OCI-M2 (cell line): ENCODE measurements at regions not wholly inside any gene's neighbourhood (a gene's known extent, or its start where the extent isn't known, plus 50 kb on each side); places are given as distances from the start of the nearest gene placed in this dataset.
"Not testable (repeated sequence)": the region's sequence is repeated elsewhere in the genome, so short reads cannot be mapped to it uniquely, and the experiment has no call there.

ENCODE experiments used
- DNase-seq: peaks from one replicate; lab custom pipeline; 2025; ENCODE audit not compliant: unreplicated experiment; lab: John Stamatoyannopoulos, UW

DNA sequence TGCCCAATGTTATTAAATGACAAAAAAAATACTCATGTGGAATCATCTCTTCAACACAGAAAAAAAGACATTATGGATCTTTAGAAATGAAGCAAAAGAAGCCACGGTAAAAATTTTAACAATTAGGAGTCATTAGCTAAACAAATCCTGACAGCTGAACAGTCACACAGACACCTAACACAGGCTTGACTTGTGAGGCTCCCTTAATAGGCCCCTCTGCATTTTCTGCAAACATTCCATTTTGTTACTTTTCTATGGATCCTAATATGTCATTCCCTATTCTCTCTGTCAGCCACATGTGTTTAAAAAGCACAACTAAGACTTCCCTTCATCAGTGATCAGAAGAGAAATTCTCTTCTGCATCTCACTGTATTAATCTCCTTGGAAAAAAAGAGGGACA is 1331.5 kb downstream of the CDH8 start:
- DNase-seq = no peak

DNA sequence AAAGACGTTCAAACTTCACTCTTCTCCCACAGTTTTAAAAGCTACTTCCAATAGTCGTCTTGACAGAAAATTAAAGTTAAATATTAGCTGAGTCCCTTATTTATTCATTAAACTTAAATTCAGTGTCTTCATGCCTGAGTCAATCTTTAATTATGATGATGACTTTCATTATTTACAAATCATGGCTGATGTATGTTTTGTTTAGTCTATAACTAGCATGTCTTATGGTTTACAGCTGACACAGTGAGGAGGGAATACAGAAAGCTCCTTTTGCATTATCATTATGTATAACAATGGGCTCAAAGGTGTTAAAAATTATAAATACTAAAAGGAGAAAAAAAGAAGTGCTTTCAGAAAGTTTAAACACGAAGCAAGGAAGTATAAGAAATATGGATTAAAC is 1333.1 kb downstream of the CDH8 start:
- no peak for DNase-seq

DNA sequence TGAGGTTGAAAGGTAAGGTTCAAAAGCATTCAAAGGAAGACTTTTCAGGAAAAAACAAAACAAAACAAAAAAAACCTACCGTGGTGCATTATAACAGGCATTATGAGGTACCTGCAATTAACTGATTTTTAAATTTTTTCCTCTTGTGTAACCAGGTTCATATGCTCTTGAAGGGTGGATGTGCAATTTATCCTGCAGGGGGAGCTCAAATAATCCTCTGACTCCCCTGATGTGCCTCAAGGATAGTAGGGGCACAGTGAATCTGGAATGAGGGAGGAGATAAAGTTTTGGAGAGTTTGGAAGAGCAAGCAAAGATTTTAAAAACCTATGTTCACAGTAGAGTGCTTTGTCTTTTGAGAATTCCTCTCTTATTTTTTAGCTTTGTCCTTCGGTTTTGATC is 1349.4 kb downstream of the CDH8 start:
- no peak for DNase-seq

DNA sequence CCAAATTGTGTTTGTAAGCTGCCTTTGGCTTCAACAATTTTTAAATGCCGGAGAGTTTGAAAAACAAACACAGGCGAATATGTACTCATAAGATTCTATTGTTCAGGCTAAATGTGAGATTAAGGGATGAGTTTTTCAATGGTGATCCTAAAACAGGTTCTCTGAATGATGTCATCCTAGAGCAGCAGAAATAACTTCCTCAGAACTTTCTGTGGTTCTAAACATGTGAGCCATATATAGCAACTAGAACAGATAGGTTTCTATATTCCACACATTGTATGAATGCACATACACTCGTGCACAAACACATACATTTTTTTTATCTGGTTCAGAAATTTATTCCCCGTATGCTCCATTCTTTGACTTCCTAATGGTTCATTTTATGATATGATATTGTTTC is 1352.2 kb downstream of the CDH8 start:
- no peak for DNase-seq

DNA sequence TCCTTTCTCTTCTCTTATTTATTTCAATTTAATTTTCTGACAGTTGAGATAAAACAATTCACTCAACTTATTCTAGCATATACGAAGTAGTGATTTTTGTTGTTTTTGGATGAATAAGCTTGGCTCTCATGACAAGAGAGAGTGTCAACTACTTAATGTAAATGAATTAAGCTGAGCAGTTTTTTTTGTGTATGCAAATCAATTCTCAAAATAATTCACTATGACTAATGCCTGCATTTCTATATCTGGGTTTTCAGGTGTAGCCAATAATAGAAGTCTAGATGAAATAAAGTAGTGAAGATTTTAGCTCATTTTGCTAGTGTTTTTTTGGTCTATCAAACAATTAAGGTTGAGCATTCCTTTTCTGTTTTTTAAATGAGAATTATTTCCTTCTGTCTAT is 1354.0 kb downstream of the CDH8 start:
- DNase-seq = no peak

DNA sequence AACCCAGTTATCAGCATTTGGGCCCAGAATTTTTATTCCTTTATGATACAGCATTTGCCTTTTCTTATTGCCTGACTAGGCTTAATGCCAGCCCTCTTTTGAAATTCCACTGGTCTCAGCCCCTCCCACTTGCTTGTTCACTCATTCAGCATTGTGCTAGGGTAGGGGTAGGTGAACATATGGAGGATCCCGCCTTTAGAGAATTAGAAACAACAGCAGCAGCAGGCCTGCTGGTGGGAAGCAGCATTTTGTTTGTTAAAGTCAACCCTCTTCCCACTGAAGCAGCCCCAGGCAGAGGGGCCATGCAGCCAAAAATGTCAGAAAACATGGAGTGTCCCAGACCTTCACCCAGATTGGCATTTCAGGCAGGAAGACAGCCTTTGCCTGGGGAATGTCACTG is 1355.2 kb downstream of the CDH8 start:
- DNase-seq = no peak

DNA sequence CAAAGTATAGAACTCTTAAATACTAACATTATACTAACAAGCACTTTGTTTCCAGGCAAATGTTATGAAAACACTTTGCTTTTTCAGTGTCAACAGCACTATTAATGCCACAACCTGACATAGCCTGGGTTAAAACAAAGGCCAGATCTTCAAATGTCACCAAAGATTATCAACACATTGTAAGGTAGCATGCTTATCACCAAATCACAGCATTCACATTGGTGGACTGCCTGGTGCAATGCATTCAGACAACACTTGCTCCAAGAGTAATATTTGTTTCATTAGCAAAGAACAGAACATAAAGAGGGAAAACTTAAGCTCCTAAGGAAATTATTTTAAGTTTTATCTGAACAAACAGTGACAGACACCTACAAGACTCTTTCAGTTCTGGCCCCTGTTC is 1361.2 kb downstream of the CDH8 start:
- DNase-seq = no peak

DNA sequence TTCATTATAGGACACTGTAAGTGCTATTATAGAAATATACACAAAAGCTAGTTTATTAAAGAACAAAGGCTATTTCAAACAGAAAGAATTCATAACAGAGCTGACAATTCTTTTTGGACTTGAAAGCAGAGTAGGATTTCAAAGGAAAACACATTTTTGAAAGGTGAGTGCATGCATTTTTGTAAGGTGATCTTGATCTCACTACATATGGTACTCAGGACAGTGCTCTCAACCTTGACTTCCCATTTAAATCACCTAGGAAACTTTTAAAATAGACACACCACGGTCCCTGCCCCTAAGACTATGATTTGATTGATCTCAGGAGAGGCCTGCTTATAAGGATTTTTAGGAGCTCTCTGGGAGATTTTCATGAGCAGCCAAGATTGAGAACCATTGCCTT is 1362.0 kb downstream of the CDH8 start:
- no peak for DNase-seq

DNA sequence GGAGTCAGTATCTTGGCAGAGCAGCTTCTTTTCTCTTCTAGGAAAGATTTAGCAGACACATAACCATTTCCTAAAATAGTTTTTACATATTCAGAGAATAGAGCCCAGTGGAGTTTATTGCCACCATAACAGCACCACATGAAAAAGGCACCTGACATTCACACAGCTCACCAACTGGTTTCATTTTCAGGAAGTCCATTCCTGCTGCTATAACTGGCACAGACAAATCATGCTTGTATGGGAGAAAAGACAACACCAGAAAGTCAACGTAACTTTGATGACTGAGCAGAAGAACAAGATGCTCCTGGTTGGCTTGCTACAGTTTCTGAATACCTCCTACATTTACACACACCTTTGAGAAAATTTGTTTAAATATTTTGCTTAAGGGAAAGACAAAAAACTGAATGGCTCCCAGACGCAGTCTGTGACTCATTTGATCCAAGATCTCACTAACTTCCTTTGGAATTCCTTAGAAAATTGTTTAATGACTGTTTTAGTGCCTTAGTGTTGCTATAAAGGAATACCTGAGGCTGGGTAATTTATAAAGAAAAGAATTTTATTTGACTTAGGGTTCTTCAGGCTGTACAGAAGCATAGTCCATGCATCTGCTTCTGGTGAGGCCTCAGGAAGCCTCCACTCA is 1380.6 kb downstream of the CDH8 start:
- DNase-seq = no peak

DNA sequence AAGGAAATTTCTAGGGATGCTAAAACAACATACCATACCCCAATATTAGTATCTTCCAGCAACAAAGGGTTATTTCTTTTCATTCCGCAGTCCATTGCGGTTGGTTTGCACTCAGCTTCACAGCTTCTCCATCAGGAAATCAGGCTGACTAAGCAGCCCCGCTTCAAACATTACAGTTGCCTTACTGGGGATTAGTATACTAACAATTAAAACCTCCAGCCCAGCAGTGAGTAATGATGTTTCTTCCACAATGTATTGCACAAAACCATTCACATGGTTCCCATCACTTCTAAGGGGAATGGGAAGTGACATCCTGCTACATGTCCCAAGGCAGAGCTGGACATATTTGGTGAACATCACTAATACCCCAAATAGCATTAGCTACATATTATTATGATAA is 1384.9 kb downstream of the CDH8 start:
- no peak for DNase-seq

DNA sequence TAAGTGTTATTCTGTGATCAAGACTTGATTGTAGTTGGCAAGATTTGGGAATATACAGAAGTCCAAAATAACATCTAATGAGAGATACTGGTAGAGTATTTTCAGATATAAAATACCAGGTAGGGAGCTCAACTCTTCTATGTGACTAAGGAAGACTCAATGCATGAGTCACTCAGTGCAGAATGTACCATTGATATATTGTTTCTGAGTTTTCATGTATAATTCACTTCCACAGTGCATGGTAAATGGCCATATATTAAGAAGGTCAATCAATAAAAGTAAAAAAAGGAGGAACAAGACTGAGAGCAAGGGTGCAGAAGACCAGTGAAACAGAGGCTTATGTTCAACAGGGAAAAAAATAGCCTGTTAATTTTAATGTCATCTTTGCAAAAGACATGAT is 1387.9 kb downstream of the CDH8 start:
- no peak for DNase-seq

DNA sequence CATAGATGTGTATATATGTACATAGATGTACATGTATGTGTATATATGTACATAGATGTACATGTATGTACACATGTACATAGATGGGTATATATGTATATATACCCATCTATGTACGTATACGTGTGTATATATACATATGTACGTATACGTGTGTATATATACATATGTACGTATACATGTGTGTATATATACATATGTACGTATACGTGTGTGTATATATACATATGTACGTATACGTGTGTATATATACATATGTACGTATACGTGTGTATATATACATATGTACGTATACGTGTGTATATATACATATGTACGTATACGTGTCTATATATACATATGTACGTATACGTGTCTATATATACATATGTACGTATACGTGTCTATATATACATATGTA is 1388.8 kb downstream of the CDH8 start:
- not testable (repeated sequence) for DNase-seq

DNA sequence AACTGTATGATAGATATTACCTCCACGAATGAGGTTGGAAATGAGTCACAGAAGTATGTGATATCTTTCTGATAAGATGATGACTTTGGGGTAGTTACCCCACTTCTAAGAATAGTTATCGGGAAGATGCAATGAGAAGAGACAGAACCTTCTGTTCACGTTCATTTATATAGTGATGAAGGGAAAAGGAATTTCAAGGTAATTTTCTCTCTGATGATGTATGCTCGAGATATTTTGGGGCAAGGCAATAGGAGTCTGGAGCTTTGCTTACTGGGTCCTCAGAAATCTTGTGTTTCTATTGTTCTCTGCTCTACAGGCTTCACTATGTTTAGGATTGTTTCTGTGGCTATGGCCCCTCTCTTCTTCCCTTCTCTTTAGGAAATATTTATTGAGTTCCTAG is 1389.6 kb downstream of the CDH8 start:
- DNase-seq = no peak

DNA sequence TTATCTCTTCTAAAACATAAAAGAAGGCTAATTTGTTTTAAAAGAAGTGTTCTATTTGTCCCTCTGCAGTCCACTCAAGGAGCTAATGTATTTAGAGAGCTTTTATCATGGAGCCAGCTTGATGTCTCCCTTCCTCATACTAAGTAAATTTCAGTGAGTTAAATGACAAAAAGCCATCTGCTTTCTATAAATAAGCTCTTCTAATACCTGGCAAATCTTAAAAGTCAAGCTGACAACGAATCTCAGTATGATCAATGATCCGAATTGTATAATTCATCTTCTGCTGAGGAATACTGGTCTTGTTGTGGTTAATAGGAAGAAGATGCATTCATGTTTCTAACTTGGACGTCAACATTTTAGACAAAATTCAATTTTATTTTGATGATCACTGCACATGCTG is 1390.7 kb downstream of the CDH8 start:
- DNase-seq = no peak

DNA sequence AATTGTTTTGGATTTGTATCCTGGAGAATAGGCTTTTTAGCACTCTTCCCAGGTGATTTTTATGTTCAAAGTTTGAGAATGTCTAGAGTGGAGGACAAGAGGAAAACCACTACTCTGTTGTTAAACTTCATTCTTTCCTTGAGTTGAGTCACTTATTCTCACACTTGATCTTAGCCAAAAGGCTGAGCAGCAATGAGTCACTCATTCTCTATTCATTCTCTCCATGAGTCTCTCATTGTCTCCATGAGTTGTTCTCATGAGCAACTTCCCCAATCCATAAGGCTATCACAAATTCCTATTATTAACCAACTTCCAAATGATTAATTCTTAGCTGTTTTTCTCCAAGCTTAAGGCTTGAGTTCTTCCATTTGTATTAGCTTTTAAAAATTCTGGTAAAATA is 1393.3 kb downstream of the CDH8 start:
- no peak for DNase-seq

DNA sequence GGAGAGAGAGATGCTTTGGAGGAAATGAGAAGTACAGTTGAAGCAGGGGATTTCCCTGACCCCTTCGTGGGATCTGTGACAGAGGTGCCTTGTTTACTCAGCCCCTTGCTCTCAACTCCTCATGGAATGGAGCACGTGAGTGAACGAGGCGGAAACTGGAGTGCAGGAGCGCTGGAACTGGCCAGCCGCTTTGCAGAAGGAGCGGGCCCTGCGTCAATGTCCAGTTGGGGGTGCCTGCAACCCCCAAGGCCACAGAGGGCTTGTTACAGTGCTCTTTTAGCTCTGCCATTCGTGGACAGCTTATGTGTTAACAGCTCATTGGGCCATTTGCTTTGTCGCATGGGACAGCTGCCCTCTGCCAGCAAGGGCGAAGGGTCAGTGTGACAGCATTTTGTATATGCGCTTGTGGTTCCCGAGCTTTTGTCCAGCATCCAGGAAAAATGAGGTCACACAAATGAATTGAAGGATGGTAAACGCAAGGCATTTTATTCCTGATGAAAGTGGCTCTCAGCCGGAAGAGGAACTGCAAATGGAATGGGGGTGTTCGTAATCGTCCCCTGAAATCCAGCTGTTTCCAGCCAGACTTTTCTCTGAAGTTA is 1395.1 kb downstream of the CDH8 start:
- DNase-seq = no peak

DNA sequence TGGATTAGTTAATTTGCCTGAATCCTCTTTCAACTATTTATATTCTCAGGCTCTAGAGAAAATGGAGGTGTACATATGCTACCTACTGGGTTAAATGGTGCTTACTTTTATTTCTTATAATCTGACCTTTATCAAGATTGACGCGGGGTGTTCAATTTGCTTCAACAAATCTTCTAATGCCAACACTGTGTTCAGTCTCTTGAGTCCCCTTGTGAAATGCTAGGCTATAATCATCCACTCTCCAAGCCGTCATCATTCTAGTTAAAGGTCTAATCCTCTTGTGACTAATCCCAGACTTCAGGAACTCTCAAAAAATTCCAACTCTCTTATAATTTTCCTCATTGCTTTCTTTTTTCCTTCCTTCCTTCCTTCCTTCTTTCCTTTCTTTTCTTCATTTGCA is 1396.2 kb downstream of the CDH8 start:
- no peak for DNase-seq

DNA sequence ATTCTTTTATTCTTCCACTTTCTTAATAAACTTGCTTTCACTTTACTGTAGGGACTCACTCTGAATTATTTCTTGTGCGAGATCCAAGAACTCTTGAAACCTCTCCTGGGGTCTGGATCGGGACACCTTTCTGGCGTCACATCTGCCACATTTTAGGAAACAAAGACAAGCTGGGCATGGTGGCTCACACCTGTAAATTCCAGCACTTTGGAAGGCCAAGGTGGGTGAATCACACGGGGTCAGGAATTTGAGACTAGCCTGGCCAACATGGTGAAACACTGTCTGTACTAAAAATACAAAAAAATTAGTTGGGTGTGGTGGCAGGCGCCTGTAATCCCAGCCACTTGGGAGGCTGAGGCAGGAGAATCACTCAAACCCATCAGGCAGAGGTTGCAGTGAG is 1399.6 kb downstream of the CDH8 start:
- DNase-seq = not testable (repeated sequence)

DNA sequence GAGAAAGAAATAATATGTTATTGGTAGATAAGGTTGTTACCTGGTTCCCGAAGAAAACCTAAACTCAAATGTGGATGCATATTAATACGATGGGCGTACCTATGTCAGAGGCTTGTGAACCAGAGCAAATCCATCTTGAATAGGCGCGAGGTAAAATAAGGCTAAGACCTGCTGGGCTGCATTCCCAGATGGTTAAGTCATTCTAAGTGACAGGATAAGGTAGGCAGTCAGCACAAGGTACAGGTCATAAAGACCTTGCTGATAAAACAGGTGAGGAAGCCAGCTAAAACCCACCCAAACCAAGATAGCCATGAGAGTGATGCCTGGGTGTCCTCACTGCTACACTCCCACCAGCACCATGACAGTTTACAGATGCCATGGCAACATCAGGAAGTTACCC is 1400.1 kb downstream of the CDH8 start:
- DNase-seq = no peak

DNA sequence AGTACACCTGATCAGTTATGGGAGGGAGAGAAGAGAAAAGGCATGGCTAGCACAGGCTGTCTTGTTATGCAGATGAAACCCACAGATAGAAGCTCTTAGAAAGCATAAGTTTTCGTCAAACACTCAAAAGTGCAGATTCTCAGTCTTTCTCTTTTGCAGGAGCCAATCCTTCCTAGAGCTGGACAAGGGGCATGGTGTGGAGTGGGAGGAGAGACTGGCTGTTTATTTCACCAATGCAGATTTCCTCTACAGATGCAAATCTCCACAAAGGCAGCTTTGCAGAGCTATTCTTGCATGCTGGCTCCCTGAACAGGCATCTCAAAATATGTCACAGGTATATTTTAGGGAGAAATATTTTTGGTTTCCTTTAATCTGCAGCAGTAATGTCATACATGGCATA is 1400.7 kb downstream of the CDH8 start:
- no peak for DNase-seq

DNA sequence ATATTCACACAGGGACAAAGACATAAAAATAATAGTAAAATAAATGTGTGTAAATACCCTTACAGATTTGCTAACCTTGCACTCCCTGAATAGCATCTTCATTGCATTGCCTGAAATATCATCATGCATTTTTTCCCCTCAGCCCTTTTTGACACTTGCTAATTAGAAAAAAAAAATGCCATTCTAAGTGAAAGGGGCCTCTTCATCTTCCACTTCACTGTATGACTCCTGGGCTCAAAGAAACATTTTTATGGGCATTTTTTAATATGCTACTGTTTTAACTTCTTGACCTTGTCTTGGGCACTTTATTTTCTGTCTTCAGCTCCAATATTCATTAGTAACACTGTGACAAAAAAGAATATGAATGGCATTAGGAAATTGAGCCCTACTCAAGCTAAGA is 1424.4 kb downstream of the CDH8 start:
- DNase-seq = no peak

DNA sequence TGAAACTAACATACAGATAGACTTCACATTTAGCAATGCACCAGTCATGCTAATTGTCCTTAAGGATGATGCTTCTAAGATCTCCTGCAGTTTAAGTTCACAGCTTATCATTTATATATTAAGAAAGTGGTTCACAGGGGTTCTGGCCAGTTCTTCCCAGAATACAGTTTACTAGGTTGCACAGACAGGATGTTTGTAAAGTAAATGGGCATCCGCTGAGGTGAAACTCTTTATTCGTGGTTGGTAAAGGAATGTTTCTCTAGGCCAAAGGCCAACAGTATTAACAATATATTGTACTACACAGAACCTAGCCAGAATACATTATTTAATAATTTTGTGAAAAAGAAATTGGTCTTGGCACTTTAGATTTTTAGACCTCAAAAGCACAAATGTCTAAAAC is 1427.3 kb downstream of the CDH8 start:
- DNase-seq = no peak

DNA sequence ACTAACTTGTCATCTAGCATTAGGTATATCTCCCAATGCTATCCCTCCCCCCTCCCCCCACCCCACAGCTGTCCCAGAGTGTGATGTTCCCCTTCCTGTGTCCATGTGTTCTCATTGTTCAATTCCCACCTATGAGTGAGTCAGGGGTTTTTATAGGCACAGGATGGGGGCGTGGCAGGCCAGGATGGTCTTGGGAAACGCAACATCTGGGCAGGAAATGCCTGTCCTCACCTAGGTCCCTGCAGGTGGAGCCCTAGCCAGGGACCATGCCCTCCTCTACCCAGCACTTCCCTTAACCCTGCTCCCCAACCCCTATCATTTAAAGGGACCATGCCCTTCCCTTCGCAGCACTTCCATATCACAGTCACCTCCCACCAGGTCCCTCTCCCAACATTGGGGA is 1430.6 kb downstream of the CDH8 start:
- not testable (repeated sequence) for DNase-seq
